ENCODE measurements at regions not wholly inside any gene's neighbourhood (a gene's known extent, or its start where the extent isn't known, plus 50 kb on each side); places are given as distances from the start of the nearest gene placed in this dataset.
"Not testable (repeated sequence)": the region's sequence is repeated elsewhere in the genome, so short reads cannot be mapped to it uniquely, and the experiment has no call there.

DNA sequence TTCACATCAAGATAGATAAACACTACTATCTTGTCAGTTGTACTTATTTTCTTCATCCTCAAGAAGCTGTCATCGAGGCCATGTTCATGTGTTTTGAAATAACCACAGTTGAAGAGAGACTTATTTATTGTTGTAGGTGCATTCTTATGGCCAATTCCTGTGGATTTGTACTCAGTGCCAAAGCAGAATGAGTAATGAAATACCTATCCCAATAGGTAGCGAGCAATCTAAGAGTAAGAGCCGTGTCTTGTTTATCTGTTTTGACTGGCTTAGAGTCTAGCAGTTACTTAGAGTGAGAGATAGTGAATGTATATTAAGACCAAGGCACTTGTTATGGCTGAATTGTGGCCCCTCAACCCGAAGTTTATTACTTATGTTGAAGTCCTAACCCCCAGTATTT lies 631.0 kb upstream of the SPANXN1 start:
- no peak overlapping the region for H3K4me3 ChIP-seq (ENCODE audit: low read length)
- no peak for DNase-seq (ENCODE audit: low read depth)
- TF ChIP-seq, protein P1, sequence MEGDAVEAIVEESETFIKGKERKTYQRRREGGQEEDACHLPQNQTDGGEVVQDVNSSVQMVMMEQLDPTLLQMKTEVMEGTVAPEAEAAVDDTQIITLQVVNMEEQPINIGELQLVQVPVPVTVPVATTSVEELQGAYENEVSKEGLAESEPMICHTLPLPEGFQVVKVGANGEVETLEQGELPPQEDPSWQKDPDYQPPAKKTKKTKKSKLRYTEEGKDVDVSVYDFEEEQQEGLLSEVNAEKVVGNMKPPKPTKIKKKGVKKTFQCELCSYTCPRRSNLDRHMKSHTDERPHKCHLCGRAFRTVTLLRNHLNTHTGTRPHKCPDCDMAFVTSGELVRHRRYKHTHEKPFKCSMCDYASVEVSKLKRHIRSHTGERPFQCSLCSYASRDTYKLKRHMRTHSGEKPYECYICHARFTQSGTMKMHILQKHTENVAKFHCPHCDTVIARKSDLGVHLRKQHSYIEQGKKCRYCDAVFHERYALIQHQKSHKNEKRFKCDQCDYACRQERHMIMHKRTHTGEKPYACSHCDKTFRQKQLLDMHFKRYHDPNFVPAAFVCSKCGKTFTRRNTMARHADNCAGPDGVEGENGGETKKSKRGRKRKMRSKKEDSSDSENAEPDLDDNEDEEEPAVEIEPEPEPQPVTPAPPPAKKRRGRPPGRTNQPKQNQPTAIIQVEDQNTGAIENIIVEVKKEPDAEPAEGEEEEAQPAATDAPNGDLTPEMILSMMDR (IDR thresholded peaks at IDR 0.05; ENCODE audit: insufficient read depth, low read depth, low read length, missing control alignments) = no peak

DNA sequence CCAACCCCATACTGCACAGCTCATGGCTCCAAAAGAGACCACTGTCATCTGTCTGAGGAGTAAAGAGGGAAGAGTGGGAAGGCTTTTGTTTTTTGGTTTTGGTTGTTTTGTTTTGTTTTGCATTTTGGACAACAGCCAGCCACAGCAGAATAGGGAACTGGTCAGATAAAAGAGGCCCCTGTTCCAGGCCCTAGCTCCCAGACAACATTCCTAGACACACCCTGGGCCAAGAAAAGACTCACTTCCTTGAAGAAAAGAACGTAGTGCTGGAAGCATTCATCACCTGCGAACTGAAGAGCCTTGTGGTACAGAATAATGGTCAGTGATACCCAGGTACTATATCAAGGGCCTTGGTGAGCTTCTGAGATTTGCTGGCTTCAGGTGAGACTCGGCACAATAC lies 619.4 kb upstream of the SPANXN1 start:
- DNase-seq (ENCODE audit: low read depth) = no peak
- H3K4me3 ChIP-seq (ENCODE audit: low read length) = no peak overlapping the region
- TF ChIP-seq, protein P1 (IDR thresholded peaks at IDR 0.05; ENCODE audit: insufficient read depth, low read depth, low read length, missing control alignments) = no peak

DNA sequence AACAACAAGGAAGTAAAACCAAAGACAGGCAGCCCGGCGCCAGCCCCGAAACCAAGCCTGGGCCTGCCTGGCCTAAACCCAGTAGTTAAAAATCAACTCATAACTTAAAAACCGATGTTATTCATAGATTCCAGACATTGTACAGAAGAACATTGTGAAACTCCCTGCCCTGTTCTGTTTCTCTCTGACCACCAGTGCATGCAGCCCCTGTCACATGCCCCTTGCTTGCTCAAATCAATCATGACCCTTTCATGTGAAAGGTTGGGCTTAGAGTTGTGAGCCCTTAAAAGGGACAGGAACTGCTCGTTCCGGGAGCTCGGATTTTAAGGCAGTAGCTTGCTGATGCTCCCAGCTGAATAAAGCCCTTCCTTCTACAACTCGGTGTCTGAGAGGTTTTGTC lies 612.9 kb upstream of the SPANXN1 start:
- H3K4me3 ChIP-seq (ENCODE audit: low read length); DNase-seq (ENCODE audit: low read depth): not testable (repeated sequence)

DNA sequence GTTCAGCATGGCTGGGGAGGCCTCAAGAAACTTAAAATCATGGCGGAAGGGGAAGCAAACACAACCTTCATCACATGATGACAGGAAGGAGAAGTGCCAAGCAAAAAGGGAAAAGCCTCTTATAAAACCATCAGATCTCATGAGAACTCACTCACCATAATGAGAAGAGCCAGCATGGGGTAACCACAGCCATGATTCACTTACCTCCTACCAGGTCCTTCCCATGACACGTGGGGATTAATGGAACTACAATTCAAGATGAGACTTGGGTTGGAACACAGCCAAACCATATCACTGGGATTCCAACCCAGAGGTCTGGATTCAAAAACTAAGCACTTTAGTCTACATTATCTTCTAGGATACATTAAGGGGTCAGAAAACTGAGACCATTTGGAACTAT lies 609.6 kb upstream of the SPANXN1 start:
- H3K4me3 ChIP-seq (ENCODE audit: low read length) = no peak overlapping the region
- TF ChIP-seq, protein P1 (IDR thresholded peaks at IDR 0.05; ENCODE audit: insufficient read depth, low read depth, low read length, missing control alignments) = no peak
- DNase-seq (ENCODE audit: low read depth) = no peak

DNA sequence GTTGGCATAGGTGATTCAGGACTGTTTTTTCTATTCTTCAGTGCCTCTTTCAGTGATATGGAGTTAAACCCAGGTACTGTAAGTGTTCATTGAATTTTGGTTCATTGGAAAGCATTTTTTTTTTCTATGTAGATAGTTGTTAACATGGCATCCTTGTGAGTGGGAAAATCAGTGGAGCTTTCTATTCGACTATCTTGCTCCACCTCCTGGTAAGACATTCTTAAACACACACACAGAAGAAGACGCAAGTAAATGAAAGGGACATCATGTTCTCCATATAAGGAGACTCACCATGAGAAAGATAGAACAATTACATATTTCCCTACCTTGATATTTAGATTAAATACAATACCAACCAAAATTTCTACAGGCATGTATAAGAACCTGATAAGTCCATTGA lies 598.5 kb upstream of the SPANXN1 start:
- TF ChIP-seq, protein P1 (IDR thresholded peaks at IDR 0.05; ENCODE audit: insufficient read depth, low read depth, low read length, missing control alignments) = no peak
- H3K4me3 ChIP-seq (ENCODE audit: low read length) = no peak overlapping the region
- no peak for DNase-seq (ENCODE audit: low read depth)

DNA sequence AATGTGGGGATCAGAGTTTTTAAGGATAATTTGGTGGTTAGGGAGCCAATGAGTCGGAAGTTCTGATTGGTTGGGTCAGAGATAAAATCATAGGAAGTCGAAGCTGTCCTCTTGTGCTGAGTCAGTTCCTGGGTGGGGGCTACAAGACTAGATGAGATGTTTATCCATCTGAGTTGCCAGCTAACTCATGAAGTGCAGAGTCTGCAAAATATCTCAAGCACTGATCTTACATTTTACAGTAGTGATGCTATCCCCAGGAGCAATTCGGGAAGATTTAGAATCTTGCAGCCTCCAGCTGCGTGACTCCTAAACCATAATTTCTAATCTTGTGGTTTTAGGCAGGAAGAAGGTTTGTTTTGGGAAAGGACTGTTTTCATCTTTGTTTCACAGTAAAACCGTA lies 565.8 kb upstream of the SPANXN1 start:
- TF ChIP-seq, protein P1 (IDR thresholded peaks at IDR 0.05; ENCODE audit: insufficient read depth, low read depth, low read length, missing control alignments) = no peak
- no peak for DNase-seq (ENCODE audit: low read depth)
- H3K4me3 ChIP-seq (ENCODE audit: low read length) = no peak overlapping the region

DNA sequence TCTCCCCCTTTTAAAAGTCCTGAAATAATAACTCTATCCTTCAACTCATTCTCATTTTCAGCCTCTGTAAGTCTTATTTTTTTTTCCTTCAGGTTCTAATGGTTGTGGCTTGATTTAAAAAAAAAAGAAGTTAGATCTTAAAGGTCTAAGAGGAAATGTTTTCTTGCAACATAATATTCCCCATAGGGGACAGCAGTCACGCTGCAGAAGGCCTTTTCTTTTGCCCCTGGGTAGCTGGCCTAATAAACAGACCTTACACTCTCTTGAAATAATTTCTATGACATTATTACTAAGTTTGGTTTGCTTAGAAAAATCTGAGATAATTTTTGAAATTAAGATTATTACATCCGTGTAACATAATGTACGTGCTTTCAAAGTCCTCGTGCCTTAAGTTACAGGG lies 564.1 kb upstream of the SPANXN1 start:
- TF ChIP-seq, protein P1 (IDR thresholded peaks at IDR 0.05; ENCODE audit: insufficient read depth, low read depth, low read length, missing control alignments) = no peak
- DNase-seq (ENCODE audit: low read depth) = no peak
- no peak overlapping the region for H3K4me3 ChIP-seq (ENCODE audit: low read length)

DNA sequence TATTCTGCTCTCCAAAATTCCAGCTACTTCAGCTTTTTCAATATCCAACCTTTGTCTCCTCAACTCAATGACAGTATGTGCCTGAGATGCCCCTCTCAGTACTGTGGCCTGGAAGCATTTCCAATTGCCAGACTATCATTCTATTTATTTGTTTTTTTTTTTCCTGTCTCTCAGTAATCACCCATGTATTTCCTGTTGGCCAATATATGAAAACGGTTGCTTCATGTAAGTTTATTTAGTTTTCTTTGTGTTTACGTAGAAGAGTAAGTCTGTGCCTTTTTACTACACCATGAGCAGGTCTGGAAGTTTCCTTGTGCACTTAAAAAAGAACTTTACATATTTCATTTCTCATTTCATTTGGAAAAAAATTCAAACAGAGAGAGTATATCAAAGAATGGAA lies 537.5 kb upstream of the SPANXN1 start:
- no peak for DNase-seq (ENCODE audit: low read depth)
- TF ChIP-seq, protein P1 (IDR thresholded peaks at IDR 0.05; ENCODE audit: insufficient read depth, low read depth, low read length, missing control alignments) = no peak
- H3K4me3 ChIP-seq (ENCODE audit: low read length) = no peak overlapping the region

Measured in epithelial cell of esophagus (primary cell).